ENCODE measurements at regions not wholly inside any gene's neighbourhood (a gene's known extent, or its start where the extent isn't known, plus 50 kb on each side); places are given as distances from the start of the nearest gene placed in this dataset.

DNA sequence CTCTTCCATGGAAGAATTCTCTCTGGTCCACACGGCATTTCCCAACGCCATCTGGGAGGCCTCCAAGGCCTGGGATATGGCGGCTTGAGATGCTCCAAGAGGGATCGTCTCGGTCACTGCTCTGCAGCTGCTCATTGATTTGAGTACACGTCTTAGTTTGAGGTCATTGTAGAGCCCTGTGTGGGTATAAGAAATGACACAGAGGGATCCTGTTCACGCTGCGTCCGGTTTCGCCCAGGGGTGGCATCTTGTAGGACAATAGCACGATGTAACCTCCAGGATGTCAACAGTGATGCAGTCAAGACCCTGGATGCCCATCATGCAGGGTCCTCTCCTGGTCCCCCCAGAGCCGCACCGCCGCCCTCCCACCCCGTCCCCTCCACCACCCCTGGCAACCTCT, 564.6 kb downstream of the BRD1 start:
- DNase-seq (ENCODE audit: low spot score), result no peak
- TF ChIP-seq, protein P1, sequence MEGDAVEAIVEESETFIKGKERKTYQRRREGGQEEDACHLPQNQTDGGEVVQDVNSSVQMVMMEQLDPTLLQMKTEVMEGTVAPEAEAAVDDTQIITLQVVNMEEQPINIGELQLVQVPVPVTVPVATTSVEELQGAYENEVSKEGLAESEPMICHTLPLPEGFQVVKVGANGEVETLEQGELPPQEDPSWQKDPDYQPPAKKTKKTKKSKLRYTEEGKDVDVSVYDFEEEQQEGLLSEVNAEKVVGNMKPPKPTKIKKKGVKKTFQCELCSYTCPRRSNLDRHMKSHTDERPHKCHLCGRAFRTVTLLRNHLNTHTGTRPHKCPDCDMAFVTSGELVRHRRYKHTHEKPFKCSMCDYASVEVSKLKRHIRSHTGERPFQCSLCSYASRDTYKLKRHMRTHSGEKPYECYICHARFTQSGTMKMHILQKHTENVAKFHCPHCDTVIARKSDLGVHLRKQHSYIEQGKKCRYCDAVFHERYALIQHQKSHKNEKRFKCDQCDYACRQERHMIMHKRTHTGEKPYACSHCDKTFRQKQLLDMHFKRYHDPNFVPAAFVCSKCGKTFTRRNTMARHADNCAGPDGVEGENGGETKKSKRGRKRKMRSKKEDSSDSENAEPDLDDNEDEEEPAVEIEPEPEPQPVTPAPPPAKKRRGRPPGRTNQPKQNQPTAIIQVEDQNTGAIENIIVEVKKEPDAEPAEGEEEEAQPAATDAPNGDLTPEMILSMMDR (IDR thresholded peaks at IDR 0.05; ENCODE audit: extremely low read depth, missing control alignments), result no peak

DNA sequence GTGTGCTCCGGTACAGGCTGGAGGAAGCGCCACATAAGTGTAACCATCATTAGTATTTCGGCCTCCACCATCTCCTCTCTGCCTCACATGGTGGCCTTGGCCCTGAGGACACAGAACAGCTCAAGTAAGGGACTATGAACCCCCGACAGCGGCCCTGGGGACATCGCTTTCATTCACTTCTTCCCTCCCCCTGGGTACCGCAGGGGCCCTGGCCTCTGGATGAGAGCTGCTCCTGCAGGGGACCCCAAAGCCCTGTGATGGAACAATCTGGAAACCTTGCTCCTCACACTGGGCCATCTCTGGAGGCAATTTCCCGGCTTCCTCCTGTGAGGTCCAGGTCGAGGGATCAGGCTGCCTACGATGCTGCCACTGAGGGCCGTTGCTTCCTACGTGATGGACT, 565.5 kb downstream of the BRD1 start:
- no peak for DNase-seq (ENCODE audit: low spot score)
- TF ChIP-seq, protein P1 (IDR thresholded peaks at IDR 0.05; ENCODE audit: extremely low read depth, missing control alignments), result no peak

DNA sequence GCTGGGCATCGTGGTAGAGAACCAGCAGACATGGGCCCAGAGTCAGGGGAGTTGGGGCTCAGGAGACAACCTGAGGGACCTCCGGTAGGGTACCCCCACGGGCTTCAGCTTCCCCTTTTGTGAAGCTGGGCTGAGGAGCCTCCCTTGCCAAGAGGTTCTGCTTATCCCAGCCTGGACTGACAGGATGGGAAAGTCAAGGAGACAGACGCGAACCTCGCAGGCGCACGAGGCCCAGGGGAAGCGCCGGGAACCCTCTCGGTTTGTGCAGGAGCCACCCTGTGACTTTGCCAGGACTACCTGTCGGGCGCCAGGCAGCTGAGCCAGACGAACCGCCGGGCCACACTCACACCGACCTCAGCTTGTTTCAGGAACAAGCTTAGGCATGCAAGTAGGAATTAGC, 566.1 kb downstream of the BRD1 start:
- DNase-seq (ENCODE audit: low spot score), result no peak

DNA sequence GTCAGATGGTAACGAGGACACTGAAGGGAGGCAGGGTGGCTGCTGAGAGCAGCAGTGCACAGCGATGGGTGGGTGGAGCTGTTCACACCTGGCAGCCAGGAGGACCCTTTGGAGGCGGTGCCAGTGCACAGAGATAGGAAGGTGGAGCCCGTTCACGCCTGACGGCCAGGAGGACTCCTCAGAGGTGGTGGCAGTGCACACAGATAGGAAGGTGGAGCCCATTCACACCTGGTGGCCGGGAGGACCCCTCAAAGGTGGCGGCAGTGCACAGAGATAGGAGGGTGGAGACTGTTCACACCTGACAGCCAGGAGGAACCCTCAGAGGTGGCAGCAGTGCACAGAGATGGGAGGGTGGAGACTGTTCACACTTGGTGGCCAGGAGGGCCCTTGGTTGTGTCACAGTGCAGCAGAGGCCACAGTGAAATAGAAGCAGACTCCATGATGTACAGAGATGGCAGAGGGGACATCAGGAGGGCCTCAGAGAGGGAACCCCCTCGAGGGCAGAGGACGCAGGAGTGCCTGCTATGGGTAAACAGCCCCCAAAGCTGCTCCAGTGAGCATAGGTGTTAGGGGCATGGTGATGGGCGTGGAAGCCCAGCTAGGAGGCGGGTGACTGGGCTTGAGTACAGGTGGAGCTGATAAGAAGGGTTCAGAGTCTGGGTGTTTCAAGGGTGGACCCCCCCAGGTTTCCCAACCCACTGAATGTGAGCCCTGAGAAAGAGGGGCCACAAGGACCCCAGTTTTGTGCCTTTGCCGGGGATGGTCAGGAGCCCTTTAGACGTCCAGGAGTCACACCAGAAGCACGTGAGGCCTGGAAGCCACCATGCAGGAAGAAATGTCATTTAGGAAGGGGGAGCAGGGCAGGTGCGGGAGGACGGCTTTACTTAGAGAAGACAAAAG, 566.7 kb downstream of the BRD1 start:
- TF ChIP-seq, protein P1 (IDR thresholded peaks at IDR 0.05; ENCODE audit: extremely low read depth, missing control alignments), result no peak
- no peak for DNase-seq (ENCODE audit: low spot score)

More for the DNA sequence above, 566.1 kb downstream of the BRD1 start:
- TF ChIP-seq, protein P1 (IDR thresholded peaks at IDR 0.05; ENCODE audit: extremely low read depth, missing control alignments), result no peak

DNA sequence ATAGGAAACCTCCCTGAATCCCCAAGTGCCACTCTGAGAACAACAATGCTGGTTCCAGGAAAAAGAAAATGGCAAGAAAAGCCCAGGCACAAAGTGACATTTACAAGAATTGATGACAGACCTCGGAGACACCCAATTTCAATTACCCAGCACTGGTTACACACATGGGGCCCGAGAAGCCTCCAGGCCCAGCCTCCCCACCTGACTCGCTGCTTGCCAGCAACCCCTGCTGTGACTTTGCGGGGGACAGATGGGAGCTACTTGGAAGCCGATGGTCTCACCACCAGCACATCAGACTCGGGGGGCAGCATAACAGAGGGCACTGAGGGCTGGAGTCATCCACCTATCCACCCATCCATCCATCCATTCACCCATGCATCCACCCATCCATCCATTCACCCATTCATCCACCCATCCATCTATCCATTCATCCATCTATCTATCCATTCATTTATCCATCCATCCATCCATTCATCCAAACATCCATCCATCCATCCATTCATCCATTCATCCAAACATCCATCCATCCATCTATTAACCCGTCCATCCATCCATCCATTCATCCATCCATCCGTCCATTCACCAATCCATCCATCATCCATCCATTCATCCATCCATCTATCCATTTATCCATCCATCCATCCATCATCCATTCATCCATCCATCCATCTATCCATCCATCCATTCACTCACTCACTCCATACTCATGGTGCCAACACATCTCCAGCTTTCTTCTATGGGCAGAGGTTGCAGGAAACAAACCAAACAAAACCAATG, 567.6 kb downstream of the BRD1 start:
- DNase-seq (ENCODE audit: low spot score), result no peak
- TF ChIP-seq, protein P1 (IDR thresholded peaks at IDR 0.05; ENCODE audit: extremely low read depth, missing control alignments), result no peak

DNA sequence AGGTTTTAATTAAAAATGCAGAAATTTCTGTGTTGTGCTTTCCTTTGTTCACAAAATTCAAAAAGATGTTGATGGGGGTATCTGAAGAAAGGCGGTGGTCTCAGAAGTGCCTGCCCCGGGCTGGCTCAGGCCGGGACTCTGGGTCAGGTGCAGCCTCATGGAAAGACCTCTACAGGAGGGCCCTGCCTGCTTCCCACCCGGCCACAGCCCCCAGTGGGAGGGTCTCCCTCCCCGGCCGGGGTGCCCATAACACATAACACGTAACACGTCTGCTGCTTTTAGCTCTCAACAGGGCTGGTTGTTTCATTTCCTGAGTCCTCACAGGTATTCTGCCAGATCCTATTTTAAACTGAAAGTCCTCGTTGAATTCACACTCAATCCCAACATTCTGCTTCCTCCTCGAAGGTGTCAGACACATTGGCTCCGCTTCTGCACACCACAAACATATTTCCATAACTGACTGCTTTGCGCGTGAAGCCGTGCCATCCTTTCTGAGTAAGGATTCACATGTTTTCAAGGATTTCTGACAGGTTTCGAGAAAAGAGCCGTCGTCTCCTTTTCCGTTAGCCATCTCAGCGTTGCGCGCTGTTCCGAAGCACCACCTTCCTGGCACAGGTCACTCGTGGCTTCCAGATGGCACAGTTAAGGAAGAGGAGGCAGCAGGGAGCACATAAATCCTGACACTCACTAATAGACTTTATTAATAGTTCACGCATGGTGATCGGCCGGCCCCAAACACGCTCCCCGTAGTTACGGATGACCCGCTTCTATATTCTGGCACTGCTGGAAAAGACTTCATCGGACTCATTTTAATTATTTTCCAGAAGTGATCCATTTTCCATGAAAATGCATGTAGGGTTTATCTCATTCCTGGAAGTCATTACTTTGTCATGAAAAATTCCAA, 569.3 kb downstream of the BRD1 start:
- TF ChIP-seq, protein P1 (IDR thresholded peaks at IDR 0.05; ENCODE audit: extremely low read depth, missing control alignments), result no peak
- no peak for DNase-seq (ENCODE audit: low spot score)

All from GM20000 (cell line).